Tibial nerve (tissue), 4 donors: ENCODE measurements at regions not wholly inside any gene's neighbourhood (a gene's known extent, or its start where the extent isn't known, plus 50 kb on each side); places are given as distances from the start of the nearest gene placed in this dataset.

ENCODE experiments used
- EP300 ChIP-seq, 2 donors: sonication (generic); formaldehyde crosslinking; IDR thresholded peaks; one replicate each; pipeline ENCODE4 v1.6.1; 2017; ENCODE audit warnings: antibody characterized with exemption in 2 of 2, mild to moderate bottlenecking in 1 of 2
- POLR2A ChIP-seq, 2 donors: fragments of 450-650 bp; IDR thresholded peaks; one replicate each; pipeline ENCODE4 v1.6.1; 2017; ENCODE audit warnings: antibody characterized with exemption in 2 of 2, mild to moderate bottlenecking in 2 of 2, moderate library complexity in 2 of 2
- TF ChIP-seq, protein P1 (sequence below), 5 experiments: fragments of 200-600 bp in 3 of 5; fragments of 450-650 bp in 2 of 5; sonication (generic) in 3 of 5; IDR thresholded peaks; one replicate each; pipeline ENCODE4 v1.5.1; 2016 to 2019; ENCODE audit warnings: antibody characterized with exemption in 5 of 5, mild to moderate bottlenecking in 3 of 5, moderate library complexity in 2 of 5

DNA sequence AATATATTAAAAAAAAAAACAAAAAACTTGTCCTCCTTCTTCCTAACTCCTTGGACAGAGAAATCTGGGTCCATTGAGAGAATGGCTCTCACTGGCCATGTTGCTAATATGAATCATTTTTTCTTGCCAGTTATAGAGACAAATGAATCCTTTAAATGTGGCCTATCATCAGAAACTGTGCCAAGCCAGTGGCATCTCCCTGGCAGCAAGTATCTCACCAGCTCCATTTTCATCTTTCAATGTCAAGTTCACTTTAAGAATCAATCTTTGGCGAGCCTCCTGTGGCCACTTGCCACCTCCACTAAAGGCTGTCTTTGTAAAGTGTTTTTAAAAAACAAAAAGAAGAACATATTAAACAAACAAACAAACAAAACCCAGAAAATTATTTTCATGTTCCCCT is 202.5 kb downstream of the TUSC7 start:
- TF ChIP-seq, protein P1, sequence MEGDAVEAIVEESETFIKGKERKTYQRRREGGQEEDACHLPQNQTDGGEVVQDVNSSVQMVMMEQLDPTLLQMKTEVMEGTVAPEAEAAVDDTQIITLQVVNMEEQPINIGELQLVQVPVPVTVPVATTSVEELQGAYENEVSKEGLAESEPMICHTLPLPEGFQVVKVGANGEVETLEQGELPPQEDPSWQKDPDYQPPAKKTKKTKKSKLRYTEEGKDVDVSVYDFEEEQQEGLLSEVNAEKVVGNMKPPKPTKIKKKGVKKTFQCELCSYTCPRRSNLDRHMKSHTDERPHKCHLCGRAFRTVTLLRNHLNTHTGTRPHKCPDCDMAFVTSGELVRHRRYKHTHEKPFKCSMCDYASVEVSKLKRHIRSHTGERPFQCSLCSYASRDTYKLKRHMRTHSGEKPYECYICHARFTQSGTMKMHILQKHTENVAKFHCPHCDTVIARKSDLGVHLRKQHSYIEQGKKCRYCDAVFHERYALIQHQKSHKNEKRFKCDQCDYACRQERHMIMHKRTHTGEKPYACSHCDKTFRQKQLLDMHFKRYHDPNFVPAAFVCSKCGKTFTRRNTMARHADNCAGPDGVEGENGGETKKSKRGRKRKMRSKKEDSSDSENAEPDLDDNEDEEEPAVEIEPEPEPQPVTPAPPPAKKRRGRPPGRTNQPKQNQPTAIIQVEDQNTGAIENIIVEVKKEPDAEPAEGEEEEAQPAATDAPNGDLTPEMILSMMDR (IDR thresholded peaks at IDR 0.05): no peak
- TF ChIP-seq POLR2A (IDR thresholded peaks at IDR 0.05): no peak
- TF ChIP-seq EP300 (IDR thresholded peaks at IDR 0.05): no peak
